IMR-90 (cell line): ENCODE measurements at regions not wholly inside any gene's neighbourhood (a gene's known extent, or its start where the extent isn't known, plus 50 kb on each side); places are given as distances from the start of the nearest gene placed in this dataset.

Experiments used
- ATAC-seq: fragments of 200-7000 bp; cut with Tn5 transposase; 2 replicates; pipeline ENCODE4 v1.9.1; 2020; ENCODE audit warnings: low read depth, mild to moderate bottlenecking, moderate library complexity
- BruUV-seq: library from RNA; stranded (reverse); fragments of 400-500 nt; replicated peaks from 2 replicates; lab custom pipeline; 2021; lab: Mats Ljungman, UMichigan
- CTCF ChIA-PET: fragments of 300-600 bp; formaldehyde crosslinking; extraction: SDS; loops from one replicate; lab custom pipeline; 2021; ENCODE audit warnings: antibody characterized with exemption; lab: Yijun Ruan, JAX
- POLR2A ChIA-PET: fragments of 300-600 bp; sonication (Branson Sonifier 250); formaldehyde crosslinking; loops from one replicate; lab custom pipeline; 2022; ENCODE audit warnings: antibody characterized with exemption; ENCODE audit not compliant: unreplicated experiment; lab: Charles Lee
- DNase-seq: peaks from one replicate; pipeline ENCODE4 v3.0.0; 2013
- H2AFZ ChIP-seq: replicated peaks from 2 replicates; pipeline ENCODE3; 2013; ENCODE audit warnings: low read length, mild to moderate bottlenecking; ENCODE audit not compliant: poor library complexity
- H2AK5ac ChIP-seq: 2 replicates; pipeline ENCODE4 v1.6.1; 2013; ENCODE audit warnings: low read depth, low read length, inconsistent platforms
- H2AK9ac ChIP-seq: replicated peaks from 2 replicates; pipeline ENCODE3; 2013; ENCODE audit warnings: mild to moderate bottlenecking, low read depth, low read length, moderate library complexity; ENCODE audit not compliant: poor library complexity
- H2BK120ac ChIP-seq: 2 replicates; pipeline ENCODE4 v1.6.1; 2013; ENCODE audit warnings: low read depth, low read length, inconsistent platforms
- H2BK15ac ChIP-seq: 3 replicates; pipeline ENCODE4 v1.6.1; 2013; ENCODE audit warnings: low read depth, low read length, inconsistent platforms
- H2BK20ac ChIP-seq: 2 replicates; pipeline ENCODE4 v1.6.1; 2013; ENCODE audit warnings: low read depth, mild to moderate bottlenecking, inconsistent platforms, low read length, moderate library complexity
- H2BK5ac ChIP-seq: 2 replicates; pipeline ENCODE4 v1.6.1; 2013; ENCODE audit warnings: mild to moderate bottlenecking, low read depth, low read length, inconsistent platforms; ENCODE audit not compliant: poor library complexity, severe bottlenecking
- H3K14ac ChIP-seq: replicated peaks from 2 replicates; pipeline ENCODE4 v1.6.1; 2013; ENCODE audit warnings: low read depth, low read length, inconsistent platforms
- H3K18ac ChIP-seq: 2 replicates; pipeline ENCODE4 v1.6.1; 2013; ENCODE audit warnings: low read depth, low read length, control low read depth
- H3K23ac ChIP-seq: 2 replicates; pipeline ENCODE4 v1.6.1; 2013; ENCODE audit warnings: low read depth, low read length, inconsistent platforms
- H3K27ac ChIP-seq: 2 replicates; pipeline ENCODE4 v1.5.1; 2013; ENCODE audit warnings: mild to moderate bottlenecking, control low read depth, low read length; ENCODE audit not compliant: insufficient read depth
- H3K27me3 ChIP-seq: 2 replicates; pipeline ENCODE4 v1.6.1; 2013; ENCODE audit warnings: low read length; ENCODE audit not compliant: control insufficient read depth, insufficient read depth
- H3K36me3 ChIP-seq: 2 replicates; pipeline ENCODE4 v1.6.1; 2013; ENCODE audit warnings: low read length, mixed read lengths; ENCODE audit not compliant: control insufficient read depth, insufficient read depth
- H3K4ac ChIP-seq: 2 replicates; pipeline ENCODE4 v1.6.1; 2013; ENCODE audit warnings: low read depth, low read length, inconsistent platforms
- H3K4me1 ChIP-seq: 2 replicates; pipeline ENCODE4 v1.6.1; 2013; ENCODE audit warnings: low read length, mixed read lengths; ENCODE audit not compliant: control insufficient read depth, insufficient read depth
- H3K4me2 ChIP-seq: 2 replicates; pipeline ENCODE4 v1.6.1; 2013; ENCODE audit warnings: low read depth, mild to moderate bottlenecking, control low read depth, low read length, moderate library complexity
- H3K4me3 ChIP-seq: 2 replicates; pipeline ENCODE4 v1.5.1; 2013; ENCODE audit warnings: low read depth, mild to moderate bottlenecking, control low read depth, low read length, moderate library complexity; ENCODE audit not compliant: insufficient read depth
- H3K56ac ChIP-seq: 2 replicates; pipeline ENCODE4 v1.6.1; 2013; ENCODE audit warnings: low read length, inconsistent platforms; ENCODE audit not compliant: insufficient read depth; ENCODE audit errors: extremely low read depth
- H3K79me1 ChIP-seq, 2 experiments: 2 replicates each; pipeline ENCODE4 v1.6.1; 2013; ENCODE audit warnings: low read length in 2 of 2, inconsistent platforms in 1 of 2, low read depth in 1 of 2
- H3K9ac ChIP-seq: 2 replicates; pipeline ENCODE4 v1.6.1; 2013; ENCODE audit warnings: low read depth, low read length, control low read depth
- H3K9me1 ChIP-seq: 2 replicates; pipeline ENCODE4 v1.6.1; 2013; ENCODE audit warnings: low read length, inconsistent platforms; ENCODE audit not compliant: insufficient read depth
- H3K9me3 ChIP-seq: 2 replicates; pipeline ENCODE4 v1.6.1; 2013; ENCODE audit warnings: low read length; ENCODE audit not compliant: control insufficient read depth, insufficient read depth
- H4K20me1 ChIP-seq: 2 replicates; pipeline ENCODE4 v1.6.1; 2013; ENCODE audit warnings: low read length, inconsistent platforms; ENCODE audit not compliant: insufficient read depth
- H4K5ac ChIP-seq: 2 replicates; pipeline ENCODE4 v1.6.1; 2013; ENCODE audit warnings: mild to moderate bottlenecking, low read depth, low read length, control low read depth
- H4K8ac ChIP-seq, 2 experiments: 2 replicates each; pipeline ENCODE4 v1.6.1; 2013; ENCODE audit warnings: low read depth in 2 of 2, low read length in 2 of 2, control low read depth in 1 of 2, inconsistent platforms in 1 of 2
- H4K91ac ChIP-seq: 2 replicates; pipeline ENCODE4 v1.6.1; 2013; ENCODE audit warnings: low read depth, low read length, inconsistent platforms; ENCODE audit not compliant: insufficient read depth
- CEBPB ChIP-seq: IDR thresholded peaks from 2 replicates; pipeline ENCODE4 v1.6.1; 2012; ENCODE audit warnings: low read depth, low read length, improper control_type of control experiment
- CHD1 ChIP-seq: IDR thresholded peaks from 2 replicates; pipeline ENCODE4 v1.6.1; 2012; ENCODE audit warnings: low read depth, low read length, improper control_type of control experiment
- CTCF ChIP-seq: conservative IDR thresholded peaks from 2 replicates; pipeline ENCODE4 v1.5.1; 2012; ENCODE audit warnings: mild to moderate bottlenecking, low read depth, low read length, improper control_type of control experiment
- ELK1 ChIP-seq: fragments of 150-350 bp; IDR thresholded peaks from 2 replicates; pipeline ENCODE4 v1.6.1; 2016; ENCODE audit warnings: low read depth, mild to moderate bottlenecking, low read length, moderate library complexity, borderline replicate concordance
- FOS ChIP-seq: fragments of 150-350 bp; IDR thresholded peaks from 2 replicates; pipeline ENCODE4 v1.6.1; 2016; ENCODE audit warnings: low read depth, low read length
- MAFK ChIP-seq: IDR thresholded peaks from 2 replicates; pipeline ENCODE4 v1.6.1; 2012; ENCODE audit warnings: low read depth, low read length, improper control_type of control experiment
- POLR2A ChIP-seq: IDR thresholded peaks from 2 replicates; pipeline ENCODE4 v1.6.1; 2012; ENCODE audit warnings: mild to moderate bottlenecking, low read depth, low read length
- RAD21 ChIP-seq: IDR thresholded peaks from 2 replicates; pipeline ENCODE4 v1.6.1; 2012; ENCODE audit warnings: low read length, improper control_type of control experiment
- RCOR1 ChIP-seq: IDR thresholded peaks from 2 replicates; pipeline ENCODE4 v1.6.1; 2012; ENCODE audit warnings: mild to moderate bottlenecking, low read length, improper control_type of control experiment; ENCODE audit not compliant: insufficient replicate concordance
- RFX5 ChIP-seq: IDR thresholded peaks from 2 replicates; pipeline ENCODE4 v1.8.0; 2012; ENCODE audit warnings: low read depth, mild to moderate bottlenecking, low read length, moderate library complexity
- SMC3 ChIP-seq: fragments of 150-350 bp; IDR thresholded peaks from 2 replicates; pipeline ENCODE4 v1.6.1; 2016; ENCODE audit warnings: low read depth, mild to moderate bottlenecking, antibody characterized with exemption, low read length, moderate library complexity
- USF2 ChIP-seq: fragments of 150-350 bp; IDR thresholded peaks from 2 replicates; pipeline ENCODE4 v1.6.1; 2017; ENCODE audit warnings: mild to moderate bottlenecking, antibody characterized with exemption, low read length, low read depth
- dilution Hi-C: fragments of 300-500 bp; cut with HindIII; formaldehyde crosslinking; loops from one replicate; pipeline ENCODE4 v1.14.3; 2018; ENCODE audit warnings: low sequenced_read_pairs; ENCODE audit not compliant: unreplicated experiment
- in situ Hi-C: fragments of 300-500 bp; cut with MboI; formaldehyde crosslinking; loops from 3 replicates; pipeline ENCODE4 v1.14.3; 2019; ENCODE audit warnings: low sequenced_read_pairs, inconsistent platforms, mixed read lengths
- intact Hi-C: fragments of 100-400 bp; cut with micrococcal nuclease; formaldehyde crosslinking; loops from 2 replicates; pipeline ENCODE4 v1.10.0; 2022

- H4K5ac ChIP-seq, result no peak overlapping the region
- H3K14ac ChIP-seq, result no peak overlapping the region
- no peaks in the 10 kb centered on the region for H4K20me1 ChIP-seq
- TF ChIP-seq SMC3 (no peak), USF2 (no peak), RFX5 (no peak), RAD21 (no peak), CEBPB (no peak), RCOR1 (no peak), CTCF (no peak), FOS (no peak), MAFK (no peak), CHD1 (no peak), POLR2A (no peak), ELK1 (no peak)
- in situ Hi-C loops (no loop called here), dilution Hi-C loops (no loop called here), intact Hi-C loops (no loop called here)
- no peak for ATAC-seq
- H3K4ac ChIP-seq, result no peak overlapping the region
- no peaks in the 10 kb centered on the region for H3K79me1 ChIP-seq
- H4K91ac ChIP-seq, result no peak overlapping the region
- ChIA-PET POLR2A (no interaction called here), CTCF (no interaction called here)
- no peaks in the 10 kb centered on the region for H3K4me1 ChIP-seq
- H3K56ac ChIP-seq, result no peak overlapping the region
- H3K27ac ChIP-seq, result no peak overlapping the region
- H2AK5ac ChIP-seq, result no peak overlapping the region
- H3K36me3 ChIP-seq, result no peaks in the 10 kb centered on the region
- no peak overlapping the region for H2BK120ac ChIP-seq
- H2AFZ ChIP-seq, result no peak overlapping the region
- H3K9me3 ChIP-seq, result no peaks in the 10 kb centered on the region; the same call in 1 of the 2 replicates
- H4K8ac ChIP-seq, result no peak overlapping the region
- no peak for DNase-seq
- H3K9me1 ChIP-seq, result no peaks in the 10 kb centered on the region
- H2AK9ac ChIP-seq, result no peak overlapping the region
- H2BK20ac ChIP-seq, result no peak overlapping the region
- no peak overlapping the region for H3K18ac ChIP-seq
- H3K4me3 ChIP-seq, result no peak overlapping the region
- H3K4me2 ChIP-seq, result no peak overlapping the region
- H2BK5ac ChIP-seq, result no peak overlapping the region
- no peak overlapping the region for H3K23ac ChIP-seq
- no TSS peak for BruUV-seq
- no peak overlapping the region for H3K9ac ChIP-seq
- no peak overlapping the region for H2BK15ac ChIP-seq
- H3K27me3 ChIP-seq, result no peaks in the 10 kb centered on the region
Observed at GRCh38 chr2:17051538-17051937, 385.9 kb upstream of the CYRIA start.
